ENCODE measurements at regions not wholly inside any gene's neighbourhood (a gene's known extent, or its start where the extent isn't known, plus 50 kb on each side); places are given as distances from the start of the nearest gene placed in this dataset.

- H3K4me1 Mint-ChIP-seq (ENCODE audit: low read depth): no peaks in the 10 kb centered on the region
- H3K27ac Mint-ChIP-seq (ENCODE audit: unreplicated experiment): no peak overlapping the region
- no peak overlapping the region for H3K4me3 Mint-ChIP-seq (ENCODE audit: unreplicated experiment)
- peaks cover 2% of the 10 kb centered on the region for H3K36me3 Mint-ChIP-seq (ENCODE audit: low read depth)
- DNase-seq (ENCODE audit: low spot score): no peak
- no peaks in the 10 kb centered on the region for H3K27me3 Mint-ChIP-seq (ENCODE audit: low read depth)
- peaks cover 67% of the 10 kb centered on the region for H3K9me3 Mint-ChIP-seq (ENCODE audit: low read depth)
- no peak for TF ChIP-seq CTCF (IDR thresholded peaks at IDR 0.05)
These were observed 684.3 kb downstream of the TMEM121 start for GRCh38 chr14:106210650-106211049.

- no peak overlapping the region for H3K27ac Mint-ChIP-seq (ENCODE audit: unreplicated experiment)
- no peaks in the 10 kb centered on the region for H3K4me1 Mint-ChIP-seq (ENCODE audit: low read depth)
- no peak overlapping the region for H3K4me3 Mint-ChIP-seq (ENCODE audit: unreplicated experiment)
- H3K27me3 Mint-ChIP-seq (ENCODE audit: low read depth): no peaks in the 10 kb centered on the region
- no peaks in the 10 kb centered on the region for H3K36me3 Mint-ChIP-seq (ENCODE audit: low read depth)
- DNase-seq (ENCODE audit: low spot score): no peak
- H3K9me3 Mint-ChIP-seq (ENCODE audit: low read depth): peaks cover 70% of the 10 kb centered on the region
- TF ChIP-seq CTCF (IDR thresholded peaks at IDR 0.05): no peak
These were observed 685.0 kb downstream of the TMEM121 start for GRCh38 chr14:106211334-106211900.

GRCh38 chr14:106215229-106215628, 688.8 kb downstream of the TMEM121 start:
- no peaks in the 10 kb centered on the region for H3K36me3 Mint-ChIP-seq (ENCODE audit: low read depth)
- no peak overlapping the region for H3K4me3 Mint-ChIP-seq (ENCODE audit: unreplicated experiment)
- H3K27me3 Mint-ChIP-seq (ENCODE audit: low read depth): no peaks in the 10 kb centered on the region
- no peaks in the 10 kb centered on the region for H3K4me1 Mint-ChIP-seq (ENCODE audit: low read depth)
- no peak for DNase-seq (ENCODE audit: low spot score)
- peaks cover 62% of the 10 kb centered on the region for H3K9me3 Mint-ChIP-seq (ENCODE audit: low read depth)
- H3K27ac Mint-ChIP-seq (ENCODE audit: unreplicated experiment): no peak overlapping the region
- TF ChIP-seq CTCF (IDR thresholded peaks at IDR 0.05): no peak

- Mint-ChIP-seq H3K27ac (ENCODE audit: unreplicated experiment) (no peak overlapping the region), H3K36me3 (ENCODE audit: low read depth) (no peaks in the 10 kb centered on the region), H3K4me3 (ENCODE audit: unreplicated experiment) (no peak overlapping the region), H3K27me3 (ENCODE audit: low read depth) (no peaks in the 10 kb centered on the region), H3K9me3 (ENCODE audit: low read depth) (peaks cover 61% of the 10 kb centered on the region), H3K4me1 (ENCODE audit: low read depth) (no peaks in the 10 kb centered on the region)
- DNase-seq (ENCODE audit: low spot score): no peak
- no peak for TF ChIP-seq CTCF (IDR thresholded peaks at IDR 0.05)
These were observed 690.3 kb downstream of the TMEM121 start for GRCh38 chr14:106216679-106217078.

GRCh38 chr14:106218174-106218573, 691.8 kb downstream of the TMEM121 start:
- H3K36me3 Mint-ChIP-seq (ENCODE audit: low read depth): no peaks in the 10 kb centered on the region
- DNase-seq (ENCODE audit: low spot score): no peak
- H3K4me3 Mint-ChIP-seq (ENCODE audit: unreplicated experiment): no peak overlapping the region
- no peak for TF ChIP-seq CTCF (IDR thresholded peaks at IDR 0.05)
- no peaks in the 10 kb centered on the region for H3K4me1 Mint-ChIP-seq (ENCODE audit: low read depth)
- H3K27me3 Mint-ChIP-seq (ENCODE audit: low read depth): no peaks in the 10 kb centered on the region
- no peak overlapping the region for H3K27ac Mint-ChIP-seq (ENCODE audit: unreplicated experiment)
- peaks cover 62% of the 10 kb centered on the region for H3K9me3 Mint-ChIP-seq (ENCODE audit: low read depth)

Data from chondrocyte (in vitro differentiated cells).